COLO668 (cell line): ENCODE measurements at regions not wholly inside any gene's neighbourhood (a gene's known extent, or its start where the extent isn't known, plus 50 kb on each side); places are given as distances from the start of the nearest gene placed in this dataset.
"Not testable (repeated sequence)": the region's sequence is repeated elsewhere in the genome, so short reads cannot be mapped to it uniquely, and the experiment has no call there.

ENCODE experiments used
- DNase-seq: peaks from one replicate; lab custom pipeline; 2025; ENCODE audit not compliant: unreplicated experiment; lab: John Stamatoyannopoulos, UW

DNA sequence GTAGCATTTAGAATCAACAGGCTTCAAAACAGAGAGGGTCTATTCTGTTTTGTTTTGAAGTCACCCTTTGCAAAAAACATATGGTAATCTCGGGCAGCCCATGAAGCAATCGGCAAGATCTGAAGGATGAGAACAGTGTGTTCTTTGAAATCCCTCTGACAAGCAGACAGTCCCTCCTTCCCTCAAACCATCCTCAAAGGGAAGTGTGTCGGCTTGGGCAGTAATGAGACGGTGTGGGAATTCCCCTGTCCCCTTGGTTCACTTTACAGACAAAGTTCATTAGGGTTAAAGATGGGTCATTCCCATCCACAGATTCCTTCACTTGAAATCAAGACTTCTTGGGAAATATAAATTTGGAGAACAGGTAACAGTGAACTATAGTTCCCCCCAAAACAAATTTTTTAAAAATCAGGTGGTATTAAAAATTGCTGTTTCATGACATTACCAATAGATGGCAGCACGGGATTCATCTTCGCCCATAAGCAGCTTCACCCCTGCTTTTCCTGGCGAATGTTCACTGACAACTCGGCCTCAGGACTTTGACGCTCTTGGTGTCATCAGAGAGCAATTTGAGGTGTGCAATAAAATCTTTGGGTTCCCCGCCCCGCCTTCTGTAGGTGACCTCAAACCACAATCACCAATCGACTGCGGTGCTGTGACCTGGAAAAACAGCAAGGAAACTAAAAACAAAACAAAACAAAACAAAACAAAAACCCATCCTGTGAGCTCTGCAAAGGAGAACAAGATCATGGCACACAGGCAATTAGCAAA is 159.3 kb upstream of the TNFAIP3 start:
- peak; percentile 36 for DNase-seq

DNA sequence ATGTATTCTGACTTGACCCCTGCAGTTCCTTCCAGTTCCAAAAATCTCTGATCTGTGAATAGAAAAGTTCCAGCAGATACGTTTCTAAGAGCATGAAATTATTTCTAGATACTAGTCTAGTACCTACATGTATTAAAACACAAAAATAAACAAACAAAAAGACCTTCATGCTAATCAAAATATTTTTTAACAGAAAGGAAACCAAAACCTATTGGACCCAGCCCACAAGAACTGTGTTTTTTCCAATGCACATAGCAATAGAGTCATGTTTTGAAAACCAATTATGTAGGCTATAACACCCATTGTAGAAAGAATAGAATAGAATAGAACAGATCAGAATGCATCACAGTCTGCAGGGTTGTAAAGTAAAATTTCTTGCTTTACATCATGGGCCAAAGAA is 158.6 kb upstream of the TNFAIP3 start:
- no peak for DNase-seq

DNA sequence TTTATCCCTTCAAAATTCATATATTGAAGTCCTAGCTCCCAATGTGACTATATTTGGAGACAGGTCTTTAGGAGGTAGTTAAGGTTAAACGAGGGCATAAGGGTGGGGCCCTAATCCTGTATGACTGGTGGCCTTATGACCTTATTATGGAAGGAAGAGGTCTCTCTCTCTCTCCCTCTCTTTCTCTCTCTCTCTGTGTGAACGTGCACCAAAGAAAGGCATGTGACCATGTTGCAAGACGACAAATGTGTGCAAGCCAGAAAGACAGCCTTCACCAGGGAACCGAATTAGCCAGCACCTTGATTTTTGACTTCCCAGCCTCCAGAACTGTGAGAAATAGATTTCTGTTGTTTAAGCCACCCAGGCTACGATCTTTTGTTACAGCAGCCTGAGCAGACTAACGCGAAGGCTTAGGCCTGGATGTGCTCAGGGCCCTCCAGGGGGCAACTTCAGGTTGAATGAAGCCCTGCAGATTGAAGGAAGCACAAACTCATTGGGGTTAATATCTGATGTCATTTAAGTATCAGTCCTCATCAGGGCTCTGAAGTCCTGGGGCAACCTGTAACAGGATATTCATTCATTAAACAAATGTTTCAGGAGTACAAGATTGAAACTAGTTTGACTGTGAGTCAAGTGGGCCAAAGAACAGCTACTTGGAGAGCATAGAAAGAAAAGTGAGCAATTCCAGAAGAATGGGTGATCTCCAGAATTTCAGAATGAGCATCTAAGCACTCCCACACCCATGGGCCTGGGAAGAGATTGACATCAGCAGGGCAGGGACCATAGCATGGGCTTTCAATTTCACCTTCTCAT is 157.4 kb upstream of the TNFAIP3 start:
- no peak for DNase-seq

DNA sequence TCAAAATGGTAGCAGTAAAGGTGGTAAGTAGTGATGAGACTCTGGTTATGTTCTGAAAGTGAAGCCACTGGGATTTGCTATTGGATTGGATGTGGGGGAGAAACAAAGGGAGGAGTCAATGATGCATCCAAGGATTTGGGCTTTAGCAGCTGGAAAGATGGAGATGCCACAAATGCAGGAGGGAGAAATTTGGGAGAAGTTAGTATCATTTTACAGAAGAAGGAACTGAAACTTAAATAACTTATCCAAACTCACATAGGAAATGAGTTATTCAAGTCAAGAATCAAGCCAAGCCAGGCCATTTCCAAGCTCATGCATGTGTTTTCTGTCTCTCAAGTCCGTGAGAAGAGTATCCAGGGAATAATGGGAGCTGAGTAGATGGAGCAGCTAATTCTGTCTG is 155.1 kb upstream of the TNFAIP3 start:
- DNase-seq, result no peak

DNA sequence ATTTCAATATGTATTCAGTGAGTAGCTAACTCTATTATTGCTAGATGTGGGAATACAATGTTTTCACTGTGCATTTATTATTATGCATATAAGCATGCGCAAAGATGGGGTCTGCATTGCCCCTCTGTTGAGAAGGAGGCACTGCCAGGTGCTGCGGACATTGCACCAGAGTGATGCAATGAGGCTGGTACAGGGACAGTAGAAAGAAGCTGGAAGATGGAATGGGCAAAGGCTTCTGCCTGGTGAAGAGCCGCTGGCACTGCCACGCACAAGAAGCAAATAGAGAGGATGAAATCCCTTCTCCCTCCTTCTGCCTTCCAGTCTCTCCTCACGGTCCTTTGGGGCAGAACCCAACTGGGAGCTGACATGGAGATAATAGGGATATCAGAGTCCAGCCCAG is 154.5 kb upstream of the TNFAIP3 start:
- no peak for DNase-seq

DNA sequence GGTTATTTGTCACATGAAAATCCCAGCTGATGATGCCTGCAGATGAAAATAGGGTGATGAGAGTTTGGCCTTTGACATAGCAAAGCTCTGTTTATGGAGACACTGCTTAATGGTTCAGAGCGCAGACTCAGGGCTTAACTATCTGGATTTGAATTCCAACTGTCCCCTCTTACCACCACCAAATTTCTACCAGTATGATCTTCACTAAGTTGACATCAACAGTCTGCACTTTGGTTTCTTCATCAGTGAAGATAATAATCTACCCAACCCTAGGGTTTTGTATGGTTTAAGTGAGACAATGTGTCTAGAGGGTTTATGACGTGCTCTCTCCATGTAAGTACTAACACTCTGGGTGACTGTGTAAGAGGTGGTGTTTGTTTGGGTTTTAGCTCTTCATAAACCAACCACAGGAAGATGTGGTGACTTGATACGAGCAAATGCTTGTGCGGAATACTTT is 151.4 kb upstream of the TNFAIP3 start:
- no peak for DNase-seq

DNA sequence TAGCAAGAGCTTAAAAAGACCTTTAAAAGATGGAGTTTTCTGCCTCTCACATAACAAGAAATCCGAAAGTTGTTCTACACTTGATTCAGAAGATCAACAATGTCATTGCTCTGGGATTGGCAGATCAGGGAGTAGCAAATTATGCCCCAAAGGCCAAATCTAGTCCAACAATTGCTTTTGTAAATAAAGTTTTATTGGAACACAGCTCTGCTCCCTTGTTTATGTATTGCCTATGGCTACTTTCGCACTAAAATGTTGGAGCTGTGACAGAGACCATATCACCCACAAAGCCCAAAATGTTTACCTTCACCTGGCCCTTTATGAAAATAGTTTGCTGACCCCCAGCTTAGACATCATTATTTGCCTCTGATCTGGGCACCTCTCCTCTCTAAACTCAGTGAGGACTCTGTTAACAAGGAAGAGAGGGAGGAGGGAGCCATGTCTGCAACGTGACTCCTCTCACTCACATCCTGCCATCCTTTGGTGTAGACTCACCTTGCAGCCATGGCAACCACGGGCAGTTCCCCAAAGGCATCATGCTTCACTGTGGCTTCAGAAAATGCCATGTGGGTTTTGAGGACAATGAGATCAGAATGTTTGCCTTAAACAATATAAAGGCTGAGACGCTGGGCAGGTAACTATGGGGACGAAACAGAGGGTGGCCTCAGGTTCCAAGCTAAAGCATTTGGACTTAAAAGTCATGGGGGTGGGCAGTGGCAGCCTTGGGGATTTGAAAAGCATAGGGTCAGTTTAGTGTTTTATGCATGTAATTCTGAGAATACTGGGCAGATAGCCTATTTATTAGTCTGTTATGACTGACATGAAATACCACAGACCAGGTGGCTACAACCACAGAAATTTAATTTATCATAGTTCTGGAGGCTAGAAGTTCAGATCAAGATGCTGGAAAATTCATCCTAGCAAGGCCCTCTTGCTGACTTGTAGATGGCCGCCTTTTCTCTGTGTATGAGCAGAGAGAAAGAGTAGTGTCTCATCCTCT is 149.7 kb upstream of the TNFAIP3 start:
- DNase-seq, result peak; percentile 87

DNA sequence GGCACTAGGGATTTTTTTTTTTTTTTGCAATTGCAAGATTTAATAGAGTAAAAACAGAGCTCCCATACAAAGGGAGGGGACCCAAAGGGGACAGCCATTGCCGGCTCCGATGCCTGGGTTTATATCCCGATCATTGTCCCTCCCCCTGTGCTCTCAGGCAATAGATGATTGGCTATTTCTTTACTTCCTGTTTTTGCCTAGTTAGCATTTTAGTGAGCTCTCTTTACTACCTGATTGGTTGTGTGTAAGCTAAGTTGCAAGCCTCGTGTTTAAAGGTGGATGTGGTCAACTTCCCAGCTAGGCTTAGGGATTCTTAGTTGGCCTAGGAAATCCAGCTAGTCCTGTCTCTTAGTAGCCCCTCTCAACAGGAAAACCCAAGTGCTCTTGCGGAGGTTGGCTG is 148.2 kb upstream of the TNFAIP3 start:
- not testable (repeated sequence) for DNase-seq

DNA sequence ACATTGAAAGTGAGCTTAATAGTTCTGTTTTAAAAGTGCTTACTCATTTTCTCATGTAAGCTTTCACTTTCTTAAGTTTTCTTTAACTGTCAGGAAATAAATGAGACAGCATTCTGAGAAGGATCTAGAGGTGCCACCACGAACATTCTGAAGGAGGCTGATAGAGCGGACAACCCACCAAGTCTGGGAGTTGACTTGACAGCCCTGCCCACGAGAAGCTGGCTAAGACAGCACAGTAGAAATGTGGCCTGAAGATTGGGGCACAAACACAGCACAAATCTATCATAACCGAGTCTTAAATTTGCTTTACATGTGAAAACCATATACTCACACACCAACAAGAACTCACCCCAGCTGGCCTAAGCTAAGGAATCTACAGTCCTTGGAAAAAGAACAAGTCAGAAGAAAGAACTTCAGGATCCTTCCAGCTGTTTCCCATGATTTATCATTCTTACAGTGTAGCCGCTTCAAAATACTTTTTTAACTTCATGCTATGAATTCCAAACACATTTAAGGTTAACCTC is 144.2 kb upstream of the TNFAIP3 start:
- DNase-seq, result no peak

DNA sequence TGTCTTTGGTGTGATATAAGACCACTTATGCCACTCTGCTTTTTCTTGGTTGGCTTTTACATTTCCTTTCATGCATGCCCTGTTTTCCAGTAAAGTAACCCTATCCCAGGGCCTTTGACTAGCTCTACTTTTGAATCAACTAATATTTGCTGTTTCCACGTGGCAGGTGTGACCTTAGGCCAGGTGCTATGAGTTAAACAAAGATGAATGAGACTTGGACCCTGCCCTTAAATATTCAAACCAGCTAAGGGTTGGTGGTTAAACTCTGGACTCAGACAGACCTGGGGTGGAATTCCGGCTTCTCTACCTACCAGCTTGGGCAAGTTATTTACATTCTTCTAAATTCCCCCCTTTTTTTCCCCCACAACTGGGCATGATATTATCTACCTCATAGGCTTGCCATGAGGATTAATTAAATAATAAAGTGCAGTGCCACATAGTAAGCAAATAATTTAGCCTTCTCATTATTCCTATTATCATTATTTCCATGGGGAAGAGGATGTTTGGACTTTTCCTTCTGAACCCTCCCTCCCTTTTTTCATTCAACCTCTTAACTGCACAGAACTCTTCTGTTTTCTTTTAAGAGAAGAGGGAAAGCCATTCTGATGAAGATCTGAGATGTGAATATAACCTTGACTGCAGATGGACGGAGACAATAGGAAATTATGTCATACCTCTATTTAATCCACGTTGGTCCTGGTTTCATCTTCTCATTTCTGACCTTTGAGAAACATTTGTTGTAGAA is 143.6 kb upstream of the TNFAIP3 start:
- peak; percentile 55 for DNase-seq

DNA sequence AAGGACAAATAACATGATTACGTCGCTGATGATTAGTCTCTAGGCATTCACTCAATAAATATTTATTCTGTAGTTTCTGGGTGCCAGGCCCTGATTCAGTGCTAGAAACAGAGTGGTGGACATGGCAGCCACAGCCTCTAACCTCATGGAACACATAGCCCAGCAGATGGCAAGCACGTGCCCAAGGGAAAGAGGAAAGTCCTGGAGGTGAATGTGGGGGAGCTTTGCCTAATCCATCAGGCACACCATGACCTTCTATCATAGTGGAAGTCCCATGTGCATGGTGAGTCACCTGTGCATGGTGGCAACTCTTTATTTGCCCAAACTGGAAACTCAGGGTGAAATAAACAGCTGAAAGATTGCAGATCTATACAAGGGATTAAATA is 143.0 kb upstream of the TNFAIP3 start:
- peak; percentile 33 for DNase-seq

DNA sequence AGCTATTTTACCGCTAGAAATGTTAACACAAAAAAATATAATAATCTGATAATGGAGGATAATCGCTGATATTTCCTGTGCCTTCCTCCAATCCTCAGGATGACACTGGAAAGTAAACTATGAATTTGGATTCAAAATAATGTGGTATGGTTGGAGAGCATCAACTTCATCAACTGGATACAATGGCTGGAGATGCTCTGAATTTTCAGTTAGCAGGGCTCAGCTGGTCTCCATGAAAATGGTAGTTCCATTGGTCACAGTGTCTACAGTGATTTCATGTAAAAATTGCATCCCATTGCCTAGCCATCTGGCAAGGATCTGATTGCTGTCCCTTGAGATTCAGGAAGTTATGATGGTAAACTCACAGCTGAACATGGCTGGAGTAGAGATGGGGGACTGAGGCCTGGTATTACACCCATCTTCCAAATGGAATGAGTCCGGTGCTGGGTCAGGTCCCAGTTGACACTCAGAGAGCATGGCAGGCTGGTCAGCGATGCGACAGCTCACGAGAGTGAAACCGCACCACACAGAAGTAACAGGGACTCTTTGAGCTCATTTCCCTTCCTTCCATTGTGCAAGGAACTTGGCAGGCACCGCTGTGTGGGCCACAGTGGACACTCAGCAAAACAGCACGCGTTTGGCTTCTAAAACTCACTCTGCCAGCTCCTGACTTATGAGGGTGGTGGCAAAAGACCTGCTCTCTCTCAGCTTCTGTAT is 142.4 kb upstream of the TNFAIP3 start:
- DNase-seq, result no peak

DNA sequence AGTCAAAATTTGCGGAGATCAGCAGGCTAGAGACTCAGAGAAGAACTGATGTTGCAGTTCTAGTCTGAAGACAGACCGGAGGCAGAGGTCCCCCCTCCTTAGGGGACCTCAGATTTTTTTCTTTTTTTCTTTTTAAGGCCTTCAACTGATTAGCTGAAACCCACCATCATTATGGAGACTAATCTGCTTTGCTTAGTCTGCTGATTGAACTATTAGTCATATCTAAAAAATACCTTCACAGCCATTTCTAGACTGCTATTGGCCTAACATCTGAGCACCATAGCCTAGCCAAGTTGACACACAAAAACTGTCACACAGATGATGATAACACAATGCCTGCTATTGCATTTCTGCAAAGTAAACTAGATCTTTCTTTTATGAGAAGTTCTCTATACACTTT is 141.1 kb upstream of the TNFAIP3 start:
- no peak for DNase-seq

DNA sequence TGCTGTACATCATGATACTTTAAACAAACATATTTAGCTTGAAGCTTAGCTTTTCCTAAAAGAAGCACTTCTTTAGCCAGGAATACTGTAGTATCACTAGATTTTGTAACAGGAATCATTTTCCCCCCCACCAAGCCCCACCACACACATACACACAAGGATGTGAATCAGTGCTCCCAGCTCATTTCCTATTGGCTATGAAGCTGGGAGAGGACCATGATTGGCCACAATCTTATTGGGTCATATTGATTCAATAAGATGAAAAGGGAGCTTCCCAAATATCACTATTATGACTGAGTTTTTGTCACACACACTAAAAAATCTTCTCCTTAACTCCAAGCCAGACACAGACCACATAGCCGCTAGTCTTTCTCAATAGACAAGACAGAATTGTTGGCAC is 140.5 kb upstream of the TNFAIP3 start:
- no peak for DNase-seq

DNA sequence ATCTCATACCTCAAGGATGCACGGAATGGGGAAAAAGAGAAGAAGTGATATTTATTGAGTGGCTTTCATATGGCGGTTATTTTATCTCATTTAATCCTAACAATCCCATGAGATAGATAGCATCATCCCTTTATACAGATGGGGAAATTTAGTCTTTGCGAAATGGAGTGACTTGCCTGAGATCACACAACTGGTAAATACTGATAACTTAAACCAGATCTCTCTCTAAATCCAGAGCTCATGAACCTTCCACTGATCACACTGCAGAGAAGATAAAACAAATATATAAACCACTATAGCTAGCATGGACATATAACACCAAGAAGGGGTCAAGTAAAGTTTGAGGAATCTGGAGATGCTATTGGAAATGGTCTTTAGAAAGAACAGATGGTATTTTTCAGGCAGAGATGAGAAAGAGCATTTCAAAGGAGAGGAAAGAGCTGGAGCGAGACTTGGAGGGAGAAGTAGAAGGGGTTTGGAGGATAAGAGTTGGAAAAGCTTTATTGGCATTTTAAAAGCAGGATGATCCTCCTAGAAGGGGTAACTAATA is 139.8 kb upstream of the TNFAIP3 start:
- DNase-seq, result no peak

DNA sequence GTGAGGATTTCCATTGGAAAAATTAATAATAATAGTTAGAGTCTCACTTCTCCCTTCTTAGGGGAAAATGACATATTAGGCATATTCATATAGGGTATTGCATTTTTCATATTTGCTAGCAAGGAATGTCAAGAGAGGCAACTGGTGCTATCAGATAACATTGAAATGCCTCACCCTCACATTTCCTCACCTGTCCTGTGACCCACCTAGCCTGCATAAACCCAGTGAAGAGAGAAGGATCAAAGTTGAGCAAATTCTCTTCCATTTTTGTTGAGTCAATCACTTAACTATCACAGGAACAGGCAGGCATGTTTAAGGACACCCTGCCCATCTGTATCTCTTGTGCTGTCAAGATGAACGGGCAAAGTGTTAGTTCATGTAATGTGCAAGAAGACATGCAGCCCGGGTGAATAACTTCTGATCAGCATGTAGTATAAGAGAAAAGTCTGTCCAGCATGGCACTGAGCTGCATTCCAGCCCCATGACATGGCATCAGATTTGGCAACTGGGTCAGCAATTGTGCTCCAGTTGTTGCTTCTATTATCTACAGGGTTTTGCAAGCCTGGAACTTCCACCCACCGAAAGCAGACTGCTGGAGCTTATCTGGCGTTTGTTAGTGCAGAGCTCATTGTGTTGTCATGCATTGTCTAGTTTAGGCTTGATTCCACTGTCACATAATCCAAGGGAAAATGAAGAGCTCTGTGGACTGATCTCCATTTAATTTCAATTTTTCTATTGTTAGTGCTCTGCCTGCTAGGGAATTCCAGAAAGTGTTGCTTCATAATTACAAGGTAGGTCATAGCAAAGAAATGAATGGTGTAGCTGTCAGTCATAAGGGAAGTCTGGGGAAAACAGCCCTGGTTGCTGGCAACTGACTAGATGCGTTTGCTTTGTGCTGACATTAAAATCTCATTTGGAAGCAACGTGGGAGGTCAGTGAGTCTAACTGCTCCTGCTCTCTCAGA is 138.4 kb upstream of the TNFAIP3 start:
- DNase-seq, result no peak

DNA sequence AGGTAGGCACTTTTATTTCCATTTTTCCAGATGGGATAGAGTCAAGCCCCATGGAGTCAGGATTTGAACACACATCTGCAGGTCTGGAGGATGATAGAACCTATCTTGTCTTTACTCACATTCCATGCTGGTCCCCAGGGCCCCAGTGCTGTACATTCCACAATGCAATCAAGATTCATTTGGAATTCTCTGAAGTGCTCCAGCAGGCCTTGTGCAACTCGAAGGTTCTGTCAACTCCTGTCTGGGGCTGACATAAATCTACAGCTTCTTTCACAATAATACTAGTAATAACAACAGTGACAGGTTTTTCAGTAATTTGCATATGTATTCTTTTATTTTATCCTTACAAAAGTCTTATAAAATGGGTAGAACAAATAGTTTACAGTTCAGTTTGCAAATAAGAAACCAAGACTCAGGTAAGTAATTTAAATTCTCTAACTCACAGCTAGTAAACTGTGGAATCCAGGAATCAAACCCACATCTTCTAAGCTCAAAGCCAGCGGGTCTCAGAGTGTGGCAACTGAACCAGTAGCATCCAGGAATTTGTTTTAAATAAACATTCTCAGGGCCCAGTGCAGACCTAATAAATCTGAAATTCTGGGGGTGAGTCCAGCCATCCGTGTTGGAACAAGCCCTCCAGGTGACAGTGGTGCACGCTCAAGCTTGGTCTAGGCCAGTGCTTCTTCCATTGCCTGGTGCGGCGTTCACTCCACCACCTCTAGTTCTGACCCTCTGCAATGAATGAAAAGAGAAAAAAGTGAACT is 137.0 kb upstream of the TNFAIP3 start:
- DNase-seq, result no peak

DNA sequence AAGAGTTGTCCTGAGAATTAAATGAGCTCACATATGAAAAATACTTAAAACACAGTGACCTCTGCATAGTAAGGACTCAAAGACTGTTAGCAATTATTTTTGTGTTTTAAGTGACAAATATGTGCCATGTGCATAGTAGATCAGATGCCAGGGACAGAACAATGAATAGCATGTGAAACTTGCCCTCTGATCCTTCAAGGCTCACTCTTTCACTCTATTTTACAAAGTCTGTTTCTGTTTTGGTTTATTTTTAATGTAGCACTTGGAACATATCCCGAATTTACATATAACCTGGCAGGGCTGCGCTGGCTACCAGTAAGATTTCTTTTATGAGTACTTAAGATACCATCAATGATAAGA is 135.5 kb upstream of the TNFAIP3 start:
- DNase-seq, result no peak
